ENCODE measurements at regions not wholly inside any gene's neighbourhood (a gene's known extent, or its start where the extent isn't known, plus 50 kb on each side); places are given as distances from the start of the nearest gene placed in this dataset.
"Not testable (repeated sequence)": the region's sequence is repeated elsewhere in the genome, so short reads cannot be mapped to it uniquely, and the experiment has no call there.

DNA sequence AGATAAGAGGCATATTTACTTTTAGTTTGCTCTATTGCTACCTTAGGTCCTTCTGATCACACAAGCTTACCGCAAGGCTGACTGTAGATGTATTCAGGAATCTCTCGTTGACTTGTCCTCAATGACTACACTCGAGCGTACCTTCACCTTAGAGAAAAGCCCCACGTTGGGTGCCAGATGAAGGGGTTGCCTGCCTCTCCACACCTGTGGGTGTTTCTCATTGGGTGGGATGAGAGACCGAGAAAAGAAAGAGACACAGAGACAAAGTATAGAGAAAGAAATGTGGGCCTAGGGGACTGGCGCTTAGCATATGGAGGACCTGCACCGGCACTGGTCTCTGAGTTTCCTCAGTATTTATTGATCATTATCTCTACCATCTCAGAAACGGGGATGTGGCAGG, 51.8 kb downstream of the ASCL4 start:
- DNase-seq, result no peak

DNA sequence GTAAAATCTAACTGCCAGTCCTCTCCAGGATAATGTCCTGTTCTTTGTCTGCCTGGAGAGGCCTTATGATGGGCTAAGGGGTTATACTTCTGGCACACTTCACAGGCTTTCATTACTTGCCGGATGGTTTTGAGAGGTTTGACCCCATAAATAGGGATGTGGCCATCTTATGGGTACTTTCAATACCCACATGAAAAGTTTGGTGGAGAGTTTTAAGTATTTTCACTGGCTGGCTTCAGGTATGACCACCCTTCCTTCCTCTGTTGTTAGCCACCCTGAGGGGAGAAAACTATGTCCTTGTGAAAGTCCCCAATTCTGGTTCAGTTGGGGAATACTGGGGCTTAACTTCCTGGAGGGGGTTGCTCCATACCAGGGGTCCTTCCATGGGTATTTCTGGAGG, 54.8 kb downstream of the ASCL4 start:
- DNase-seq, result no peak

DNA sequence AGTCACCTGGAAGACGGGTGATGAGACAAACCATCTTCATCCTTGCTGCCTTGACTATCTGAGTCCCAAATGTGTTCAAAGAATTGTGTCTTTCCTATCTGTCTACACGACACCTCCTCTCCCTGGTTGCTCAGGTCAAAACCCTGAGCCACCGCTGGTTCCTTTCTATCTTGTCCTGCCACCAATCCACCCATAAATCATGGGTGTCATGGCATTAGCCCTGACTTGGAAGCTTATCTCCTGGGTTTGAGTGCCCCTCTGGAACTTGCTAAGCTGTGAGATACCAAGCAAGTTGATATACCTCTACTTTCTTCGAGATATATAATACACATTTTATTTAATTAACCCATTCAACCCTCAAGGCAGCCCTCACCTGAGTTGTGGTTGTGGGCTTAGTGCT, 57.9 kb downstream of the ASCL4 start:
- DNase-seq, result no peak

DNA sequence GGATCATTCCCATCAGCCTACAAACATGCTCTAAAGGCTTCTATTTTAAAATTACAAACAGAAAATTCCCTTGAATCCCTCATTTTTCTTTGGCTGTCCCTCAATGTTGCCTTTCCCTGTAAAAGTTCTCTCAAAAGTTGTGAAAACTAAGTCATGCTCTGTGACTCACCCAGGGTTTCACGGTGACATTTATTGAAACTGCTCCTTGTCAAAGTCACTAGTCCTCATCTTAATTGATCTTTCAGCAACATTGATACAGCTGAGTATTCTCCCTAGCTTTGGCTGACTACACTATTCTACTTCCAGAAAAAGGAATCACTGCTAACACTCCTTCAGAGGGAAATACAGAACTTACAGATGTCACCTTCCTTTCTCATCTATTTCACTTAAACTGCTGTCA, 65.7 kb downstream of the ASCL4 start:
- no peak for DNase-seq

DNA sequence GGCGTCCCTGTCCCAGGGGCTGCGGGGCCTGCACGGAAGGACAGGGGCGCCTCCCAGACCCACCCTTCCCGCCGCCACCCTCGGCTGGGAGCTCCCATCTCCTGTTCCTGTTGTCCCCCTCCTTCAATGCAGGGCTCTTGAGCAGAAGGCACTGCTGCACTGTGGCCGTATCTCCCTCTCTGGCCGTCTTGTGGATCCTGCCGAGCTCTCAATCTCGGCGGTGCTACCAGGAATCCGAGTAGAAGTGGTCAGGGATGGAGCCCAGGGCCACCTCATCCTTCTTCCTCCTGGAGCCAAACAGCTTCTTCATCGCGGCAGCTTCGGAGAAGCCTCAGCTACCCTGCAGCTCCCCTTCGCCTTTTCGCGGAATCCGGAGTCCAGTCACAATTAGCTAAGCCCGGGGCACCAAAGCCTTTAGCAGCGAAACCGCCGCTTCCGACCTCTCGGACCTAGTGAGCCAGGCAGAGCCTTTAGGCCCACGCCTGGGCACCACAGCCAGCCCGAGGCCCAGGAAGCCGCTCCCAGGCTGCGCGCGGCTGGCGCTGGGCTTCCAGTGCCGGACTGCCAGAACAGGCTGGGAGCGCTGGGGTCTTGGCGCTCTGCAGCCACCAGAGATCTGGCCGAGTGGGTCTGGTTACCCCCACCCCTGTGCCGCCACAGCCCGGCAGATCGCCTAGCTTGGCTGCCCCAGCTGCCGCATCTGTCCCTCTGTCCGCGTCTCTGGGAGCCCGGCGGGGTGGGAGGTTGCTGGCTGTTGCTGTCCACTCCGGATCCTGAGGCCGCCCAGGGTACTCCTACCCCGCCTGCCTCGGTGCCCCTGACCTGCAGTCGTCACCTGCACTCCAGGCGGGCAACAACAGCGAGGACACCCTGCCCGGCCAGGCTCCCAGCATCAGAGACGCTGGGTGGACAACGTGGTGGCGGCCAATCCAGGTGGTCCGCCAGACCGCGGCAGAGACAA, 69.1 kb downstream of the ASCL4 start:
- DNase-seq, result peak; percentile 16

DNA sequence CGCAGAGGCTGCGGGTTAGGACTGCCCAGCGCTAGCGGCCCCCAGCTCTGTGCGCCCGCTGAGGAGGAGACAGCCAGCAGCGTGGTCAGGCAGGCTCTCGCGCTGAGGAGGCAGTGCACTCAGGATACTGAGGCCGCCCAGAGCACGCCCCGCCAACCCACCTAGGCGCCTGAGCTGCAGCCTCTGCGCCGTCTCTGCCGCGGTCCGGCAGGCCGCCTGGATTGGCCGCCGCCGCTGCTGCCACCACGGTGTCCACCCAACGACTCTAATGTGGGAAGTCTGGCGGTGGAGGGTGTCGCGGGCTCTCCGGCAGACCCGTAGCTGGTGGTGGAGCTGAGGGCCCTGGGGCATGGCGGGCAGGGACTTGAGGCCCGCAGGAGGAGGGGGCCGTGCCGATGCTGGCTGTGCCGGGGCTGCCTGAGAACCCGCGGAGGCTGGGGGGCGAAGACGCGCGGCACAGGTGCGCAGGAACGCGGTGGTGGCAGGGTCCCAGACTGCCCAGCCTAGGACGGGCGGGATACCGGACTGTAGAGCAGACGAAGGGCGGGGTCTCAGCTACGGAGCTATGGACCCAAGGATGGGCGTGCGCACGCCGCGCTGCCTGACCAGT, 69.9 kb downstream of the ASCL4 start:
- DNase-seq, result no peak

DNA sequence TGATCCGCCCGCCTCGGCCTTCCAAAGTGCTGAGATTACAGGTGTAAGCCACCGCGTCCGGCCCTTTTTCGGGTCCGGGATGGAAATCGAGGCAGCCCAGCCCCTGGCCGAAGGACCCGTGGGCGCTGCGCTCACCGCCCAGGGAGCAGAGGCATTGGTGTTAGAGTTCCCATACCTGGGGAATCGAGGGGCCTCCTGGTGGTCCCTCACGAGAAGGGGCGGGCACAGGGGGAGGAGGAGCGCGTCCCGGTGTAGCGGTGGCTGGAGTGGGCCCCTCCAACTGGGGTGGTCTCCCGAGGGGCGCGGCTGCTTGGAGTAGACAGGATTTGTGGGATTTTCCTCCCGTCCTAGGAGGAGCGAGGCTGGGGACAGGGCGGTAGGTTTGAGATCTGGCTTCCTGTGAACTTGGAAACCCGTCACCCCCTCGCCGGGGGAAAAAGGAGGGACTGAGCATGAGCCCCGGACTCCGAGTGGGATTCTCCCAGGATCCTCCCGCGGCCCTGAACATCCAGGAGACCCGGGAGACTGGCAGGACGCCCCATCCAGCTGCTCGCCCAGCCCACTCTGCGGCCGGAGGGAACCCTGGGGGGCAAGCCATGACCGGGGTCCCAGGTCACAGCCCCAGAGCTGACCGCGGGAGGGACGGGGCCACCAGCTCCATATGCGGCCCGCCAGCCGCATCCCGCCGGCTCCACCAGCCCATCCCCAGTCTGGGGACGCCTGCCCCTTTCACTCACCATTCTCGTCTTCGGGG, 70.9 kb downstream of the ASCL4 start:
- no peak for DNase-seq

DNA sequence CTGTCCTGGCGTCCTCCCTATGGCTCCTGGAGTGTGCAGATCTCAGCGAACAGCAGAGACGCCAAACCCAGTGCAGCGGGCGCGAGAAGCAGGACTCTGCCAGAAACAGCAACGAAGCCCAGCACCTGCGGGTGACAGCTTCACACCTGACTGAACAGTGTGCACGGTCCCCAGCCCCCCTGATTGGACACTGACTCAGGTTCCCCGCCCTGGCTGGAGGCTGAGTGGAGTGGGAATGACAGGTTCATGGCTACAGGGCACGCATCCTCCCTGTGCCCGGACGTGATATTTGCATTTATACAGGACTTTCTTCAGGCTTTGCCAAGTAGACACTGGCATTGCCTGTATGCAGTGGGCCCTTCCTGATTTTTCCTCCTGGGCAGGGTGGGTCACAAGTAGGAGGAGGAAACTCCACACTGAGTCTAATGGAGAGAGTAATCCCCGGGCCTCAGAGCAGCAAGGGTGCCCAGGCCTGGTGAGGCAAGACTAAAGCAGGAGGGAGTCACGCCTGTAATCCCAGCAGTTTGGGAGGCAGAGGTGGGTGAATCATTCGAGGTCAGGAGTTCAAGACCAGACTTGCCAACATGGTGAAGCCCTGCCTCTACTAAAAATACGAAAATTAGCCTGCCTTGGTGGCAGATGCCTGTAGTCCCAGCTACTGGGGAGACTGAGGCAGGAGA, 71.6 kb downstream of the ASCL4 start:
- peak; percentile 12 for DNase-seq

DNA sequence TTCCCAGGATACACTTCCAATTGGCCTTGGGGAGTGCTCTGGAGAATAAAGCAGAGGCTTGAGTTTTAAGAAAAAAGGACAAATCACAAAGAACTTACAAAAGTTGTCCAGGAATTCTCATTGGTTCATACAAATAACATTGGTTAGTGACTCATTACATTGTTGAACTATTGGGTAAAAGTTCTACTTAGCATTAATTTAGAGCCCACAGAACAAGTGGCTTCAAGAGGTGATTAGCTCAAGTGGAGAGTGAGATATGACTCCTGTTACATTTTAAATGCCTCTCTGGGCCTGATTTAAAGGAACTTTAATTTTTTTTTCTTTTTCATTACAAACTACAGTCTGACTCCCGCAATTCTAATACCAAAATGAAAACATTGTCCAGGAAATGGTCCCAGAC, 72.9 kb downstream of the ASCL4 start:
- no peak for DNase-seq

DNA sequence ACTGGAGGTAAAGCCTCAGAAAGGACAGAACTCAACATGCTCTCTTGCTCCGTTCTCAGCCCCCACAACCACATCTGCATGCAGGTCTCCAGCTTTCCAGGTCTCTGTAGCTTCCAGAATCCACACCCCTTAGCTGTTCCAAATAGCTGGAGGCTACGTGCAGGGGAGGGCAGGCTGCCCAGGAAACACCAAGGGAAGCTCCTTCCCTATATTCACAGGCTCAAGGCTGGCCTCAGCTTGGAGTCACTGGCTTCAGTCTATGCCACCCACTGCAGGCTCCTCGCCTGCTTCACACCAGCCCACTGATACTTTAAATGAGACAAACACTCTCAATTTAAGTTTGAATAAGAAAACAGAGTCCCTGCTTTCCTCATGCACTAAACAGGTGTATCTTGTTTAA, 73.3 kb downstream of the ASCL4 start:
- no peak for DNase-seq

DNA sequence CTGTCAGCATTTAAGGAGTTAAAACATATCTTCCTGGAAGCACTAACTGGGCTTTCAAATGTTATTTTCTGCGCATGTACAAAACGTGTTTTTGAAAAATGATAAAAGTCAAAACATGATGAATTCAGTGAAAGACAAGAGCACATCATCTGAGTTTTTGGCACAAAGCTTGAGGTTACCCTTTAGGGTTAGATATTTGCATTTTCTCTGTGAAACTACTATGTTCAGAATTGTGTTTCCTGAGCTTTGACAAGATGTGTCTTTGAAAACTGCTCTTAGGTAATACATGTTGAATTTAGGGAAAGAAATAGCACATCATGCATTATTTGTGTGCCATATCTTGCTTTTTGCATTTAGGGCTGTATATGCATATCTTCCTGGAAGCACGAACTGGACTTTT, 79.0 kb downstream of the ASCL4 start:
- DNase-seq, result no peak

DNA sequence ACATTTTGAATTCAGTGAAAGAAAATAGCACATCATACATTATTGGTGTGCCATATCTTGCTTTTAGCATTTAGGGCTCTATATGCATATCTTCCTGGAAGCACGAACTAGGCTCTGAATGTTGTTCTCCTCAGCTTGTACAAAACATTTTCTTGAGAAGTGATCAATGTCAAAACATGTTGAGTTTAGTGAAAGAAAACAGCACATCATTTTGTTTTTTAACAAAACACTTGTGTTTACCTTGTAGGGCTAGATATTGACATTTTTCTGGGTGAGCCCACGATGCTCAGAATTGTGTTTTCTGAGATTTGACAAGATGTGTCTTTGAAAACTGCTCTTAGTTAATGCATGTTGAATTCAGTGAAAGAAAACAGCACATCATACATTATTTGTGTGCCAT, 81.0 kb downstream of the ASCL4 start:
- DNase-seq, result no peak

DNA sequence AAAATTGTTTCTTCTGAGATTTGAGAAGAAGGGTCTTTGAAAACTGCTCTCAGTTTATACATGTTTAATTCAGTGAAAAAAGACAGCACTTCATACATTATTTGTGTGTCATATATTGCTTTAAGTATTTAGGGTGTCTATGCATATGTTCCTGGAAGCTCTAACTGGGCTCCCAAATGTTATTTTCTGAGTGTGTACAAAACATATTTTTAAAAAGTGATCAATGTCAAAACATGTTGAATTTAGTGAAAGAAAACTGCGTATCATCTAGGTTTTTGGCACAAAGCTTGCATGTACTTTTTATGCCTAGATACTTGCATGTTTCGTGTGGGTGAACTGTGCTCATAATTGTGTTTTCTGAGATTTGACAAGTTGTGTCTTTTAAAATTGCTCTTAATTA, 81.6 kb downstream of the ASCL4 start:
- DNase-seq, result no peak

DNA sequence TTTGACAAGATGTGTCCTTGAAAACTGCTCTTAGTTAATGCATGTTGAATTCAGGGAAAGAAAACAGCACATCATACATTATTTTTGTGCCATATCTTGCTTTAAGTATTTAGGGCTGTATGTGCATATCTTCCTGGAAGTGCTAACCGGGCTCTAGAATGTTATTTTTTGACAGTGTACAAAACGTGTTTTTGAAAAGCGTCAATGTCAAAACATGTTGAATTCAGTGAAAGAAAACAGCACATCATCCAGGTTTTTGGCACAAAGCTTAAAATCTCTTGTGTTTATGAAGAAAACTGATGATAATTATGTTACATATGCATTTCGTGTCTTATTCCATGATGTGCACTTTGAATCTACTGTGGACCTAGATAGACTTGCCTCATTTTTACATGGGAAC, 82.7 kb downstream of the ASCL4 start:
- DNase-seq, result no peak

DNA sequence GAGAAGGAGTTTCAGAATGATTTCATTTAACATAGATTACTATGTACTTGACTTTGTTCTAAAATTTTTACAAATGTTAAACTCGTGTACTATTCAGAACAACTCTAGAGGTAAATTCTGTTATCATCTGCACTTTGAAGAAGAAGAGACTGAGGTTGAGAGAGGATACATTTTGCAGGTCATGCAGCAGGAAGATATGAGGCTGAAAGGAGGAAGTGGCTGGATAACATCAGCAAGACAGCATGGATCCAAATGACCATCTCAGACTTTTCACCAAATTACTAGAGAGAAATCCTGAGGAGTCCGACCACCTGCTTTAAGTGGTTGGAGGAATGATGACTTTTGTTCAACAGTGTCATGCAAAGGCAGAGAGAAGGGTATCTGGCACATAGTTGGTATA, 84.9 kb downstream of the ASCL4 start:
- no peak for DNase-seq

DNA sequence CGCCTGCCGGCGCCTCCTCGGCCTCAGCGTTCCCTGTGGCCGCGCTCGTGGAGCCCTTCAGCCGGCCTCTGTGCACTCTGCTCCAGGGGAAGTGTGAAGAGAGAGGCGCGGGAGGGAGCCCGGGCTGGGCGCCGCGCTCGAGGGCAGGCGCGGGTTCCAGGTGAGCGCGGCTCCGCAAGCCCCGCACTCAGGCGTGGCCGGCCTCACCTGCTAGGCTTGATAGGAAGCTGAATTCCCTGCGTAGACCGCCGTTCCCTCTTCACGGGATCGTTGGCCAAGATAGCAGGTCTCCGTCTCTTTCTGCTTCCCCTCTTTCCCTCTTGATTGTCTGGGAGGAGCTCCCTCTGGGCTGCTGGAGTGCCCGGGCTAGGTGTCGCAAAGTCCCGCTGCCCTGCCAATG, 89.7 kb downstream of the ASCL4 start:
- no peak for DNase-seq

DNA sequence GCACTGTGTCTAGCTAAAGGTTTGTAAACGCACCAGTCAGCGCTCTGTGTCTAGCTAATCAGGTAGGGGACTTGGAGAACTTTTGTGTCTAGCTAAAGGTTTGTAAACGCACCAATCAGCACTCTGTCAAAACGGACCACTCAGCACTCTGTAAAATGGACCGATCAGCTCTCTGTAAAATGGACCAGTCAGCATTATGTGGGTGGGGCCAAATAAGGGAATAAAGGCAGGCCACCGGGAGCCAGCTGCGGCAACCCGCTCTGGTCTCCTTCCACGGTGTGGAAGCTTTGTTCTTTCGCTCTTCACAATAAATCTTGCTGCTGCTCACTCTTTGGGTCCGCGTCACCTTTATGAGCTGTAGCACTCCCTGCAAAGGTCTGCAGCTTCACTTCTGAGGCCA, 90.2 kb downstream of the ASCL4 start:
- not testable (repeated sequence) for DNase-seq

DNA sequence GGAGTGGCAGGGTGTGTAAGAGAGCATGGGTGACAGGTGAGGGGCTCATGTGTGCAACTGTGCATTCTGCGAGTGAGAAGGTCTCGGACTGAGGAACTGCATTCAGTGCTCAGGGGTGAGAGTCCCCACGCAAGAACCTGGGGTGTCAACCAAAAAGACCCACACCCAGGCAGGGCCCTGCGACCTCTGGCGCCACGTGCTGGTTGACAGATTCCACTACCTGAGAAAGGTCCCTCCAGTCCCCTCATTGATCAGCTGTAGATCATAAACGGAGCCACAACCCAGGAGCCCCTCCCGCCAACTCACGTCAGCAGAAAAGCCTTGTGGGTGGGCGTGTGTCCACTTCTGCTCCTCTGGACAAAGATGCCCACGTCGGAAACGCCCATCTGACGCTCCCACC, 98.7 kb downstream of the ASCL4 start:
- DNase-seq, result no peak

DNA sequence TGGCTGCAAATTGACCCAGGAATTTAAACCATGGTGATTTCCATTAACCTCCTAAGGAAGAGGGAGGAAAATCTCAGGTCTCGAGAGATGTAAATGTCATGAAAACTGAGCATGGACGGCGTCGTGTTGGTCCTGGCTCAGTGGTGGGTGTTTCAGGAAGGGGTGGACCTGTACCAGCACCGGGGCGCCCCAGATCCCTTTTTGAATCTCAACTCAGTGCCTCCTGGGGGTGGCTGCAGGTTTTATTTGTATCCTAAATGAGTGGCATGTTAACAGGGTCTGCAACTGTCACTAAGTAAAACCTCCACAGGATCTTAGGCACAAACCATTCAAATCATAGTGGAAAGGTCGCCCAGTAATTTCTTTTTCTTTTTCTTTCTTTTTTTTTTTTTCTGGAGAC, 101.3 kb downstream of the ASCL4 start:
- no peak for DNase-seq

DNA sequence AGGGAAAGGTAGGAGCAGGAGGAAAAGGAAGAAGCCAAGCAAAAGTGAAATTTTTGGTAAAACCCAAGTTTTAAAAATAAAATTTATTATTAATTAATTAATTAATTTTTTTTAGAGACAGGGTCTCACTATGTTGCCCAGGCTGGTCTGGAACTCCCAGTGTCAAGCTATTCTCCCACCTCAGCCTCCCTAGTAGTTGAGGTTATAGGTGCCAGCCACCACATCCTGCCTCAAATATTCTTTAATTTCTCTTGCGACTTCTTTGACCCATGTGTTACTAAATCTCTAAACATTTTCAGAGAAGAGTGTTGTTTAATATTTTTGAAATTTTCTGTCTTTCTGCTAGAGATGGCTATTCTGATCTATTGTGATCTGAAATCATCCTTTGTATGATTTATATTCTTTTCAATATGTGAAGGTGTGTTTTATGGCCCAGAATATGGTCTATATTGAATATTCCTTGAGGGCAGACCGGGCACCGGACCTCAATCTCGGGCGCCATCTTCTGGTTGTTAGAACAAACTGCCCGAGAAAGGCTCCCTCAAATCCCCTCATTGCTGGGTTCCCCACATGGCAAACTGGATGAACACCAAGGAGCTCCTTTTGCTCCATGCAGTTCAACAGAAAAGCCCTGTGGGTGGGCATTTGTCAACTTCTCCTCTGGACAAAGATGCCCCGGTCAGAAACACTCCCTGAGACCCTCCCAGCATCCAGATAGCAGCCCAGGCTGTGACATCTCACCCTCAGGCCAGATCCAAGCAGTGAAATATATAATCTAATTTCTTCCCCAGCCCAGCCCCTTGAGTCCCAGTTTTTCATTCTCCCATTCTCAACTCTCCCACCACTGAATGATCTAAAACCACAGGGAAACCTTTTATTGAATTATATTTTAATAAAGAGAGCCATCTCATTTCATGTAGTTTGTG, 110.5 kb downstream of the ASCL4 start:
- peak; percentile 86 for DNase-seq

DNA sequence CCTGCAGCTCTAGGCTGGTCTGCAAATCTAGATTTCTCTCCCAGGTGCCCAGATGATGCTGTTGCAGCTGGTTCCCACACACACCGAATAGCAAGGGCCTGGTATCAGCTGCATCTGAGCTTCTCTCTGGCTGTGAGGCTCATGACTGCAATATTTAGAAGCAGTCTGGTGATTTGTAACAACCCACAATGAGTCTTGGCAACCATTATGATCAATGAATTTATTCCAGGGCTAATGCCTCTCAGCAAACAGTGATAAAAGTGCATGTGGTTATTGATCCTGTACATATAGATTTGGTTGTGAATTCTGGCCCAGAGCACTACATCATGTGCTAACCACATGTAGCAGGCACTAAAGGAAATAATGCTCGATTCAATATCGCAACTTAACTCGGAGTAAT, 114.3 kb downstream of the ASCL4 start:
- no peak for DNase-seq

DNA sequence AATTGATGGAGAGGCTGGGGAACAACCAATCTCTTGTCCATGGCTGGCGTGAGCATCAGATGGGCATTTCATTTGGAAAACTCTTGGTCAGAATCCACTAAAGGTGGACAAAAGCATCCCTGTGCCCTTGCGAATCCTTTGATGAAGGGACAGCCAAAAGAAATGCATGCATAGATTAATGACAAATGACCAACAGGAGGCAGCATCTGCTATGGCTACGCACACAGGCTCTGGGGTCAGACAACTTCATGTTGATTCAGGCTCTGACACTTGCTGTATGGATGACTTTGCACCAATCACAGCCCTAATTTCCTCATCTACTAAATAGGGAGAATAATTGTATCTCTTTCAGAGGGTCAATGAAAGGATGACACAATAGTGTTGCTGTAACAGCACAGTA, 117.5 kb downstream of the ASCL4 start:
- DNase-seq, result peak; percentile 47

All from NCI-H82 (cell line).